Adipocyte (in vitro differentiated cells): ENCODE measurements at regions not wholly inside any gene's neighbourhood (a gene's known extent, or its start where the extent isn't known, plus 50 kb on each side); places are given as distances from the start of the nearest gene placed in this dataset.
"Not testable (repeated sequence)": the region's sequence is repeated elsewhere in the genome, so short reads cannot be mapped to it uniquely, and the experiment has no call there.

Experiments used
- DNase-seq: peaks from one replicate; pipeline ENCODE4 v3.0.0-alpha.2; 2015; ENCODE audit warnings: low read depth
- H3K27me3 ChIP-seq: replicated peaks from 2 replicates; pipeline ENCODE4 v1.7.0; 2013; ENCODE audit warnings: mild to moderate bottlenecking, low read length, moderate library complexity; ENCODE audit not compliant: control insufficient read depth, insufficient read depth
- H3K36me3 ChIP-seq: 2 replicates; pipeline ENCODE4 v1.7.0; 2013; ENCODE audit warnings: low read length, mild to moderate bottlenecking, moderate library complexity; ENCODE audit not compliant: control insufficient read depth, insufficient read depth, severe bottlenecking
- H3K4me1 ChIP-seq: 2 replicates; pipeline ENCODE4 v1.7.0; 2013; ENCODE audit warnings: mild to moderate bottlenecking, low read length, moderate library complexity; ENCODE audit not compliant: control insufficient read depth, insufficient read depth
- H3K4me3 ChIP-seq: 2 replicates; pipeline ENCODE4 v1.7.0; 2013; ENCODE audit warnings: mild to moderate bottlenecking, low read length, moderate library complexity
- H3K9ac ChIP-seq: 2 replicates; pipeline ENCODE4 v1.7.0; 2013; ENCODE audit warnings: mild to moderate bottlenecking, low read length, moderate library complexity
- H3K9me3 ChIP-seq: 2 replicates; pipeline ENCODE4 v1.7.0; 2013; ENCODE audit warnings: mild to moderate bottlenecking, low read length, moderate library complexity; ENCODE audit not compliant: control insufficient read depth

DNA sequence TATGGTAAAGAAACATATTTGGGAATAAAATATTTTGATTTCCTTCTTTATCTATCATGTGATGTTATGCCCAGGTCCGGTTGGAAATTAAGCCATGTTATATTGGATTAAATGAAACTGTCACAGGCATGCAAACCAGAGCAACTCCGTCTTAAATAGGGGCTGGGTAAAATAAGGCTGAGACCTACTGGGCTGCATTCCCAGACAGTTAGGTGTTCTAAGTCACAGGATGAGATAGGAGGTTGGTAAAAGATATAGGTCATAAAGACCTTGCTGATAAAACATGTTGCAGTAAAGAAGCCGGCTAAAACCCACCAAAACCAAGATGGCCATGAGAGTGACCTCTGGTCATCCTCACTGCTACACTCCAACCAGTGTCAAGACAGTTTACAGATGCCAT is 248.6 kb downstream of the SLC4A3 start:
- not testable (repeated sequence) for H3K27me3 ChIP-seq, DNase-seq, H3K4me3 ChIP-seq, H3K9ac ChIP-seq, H3K9me3 ChIP-seq, H3K4me1 ChIP-seq, H3K36me3 ChIP-seq

DNA sequence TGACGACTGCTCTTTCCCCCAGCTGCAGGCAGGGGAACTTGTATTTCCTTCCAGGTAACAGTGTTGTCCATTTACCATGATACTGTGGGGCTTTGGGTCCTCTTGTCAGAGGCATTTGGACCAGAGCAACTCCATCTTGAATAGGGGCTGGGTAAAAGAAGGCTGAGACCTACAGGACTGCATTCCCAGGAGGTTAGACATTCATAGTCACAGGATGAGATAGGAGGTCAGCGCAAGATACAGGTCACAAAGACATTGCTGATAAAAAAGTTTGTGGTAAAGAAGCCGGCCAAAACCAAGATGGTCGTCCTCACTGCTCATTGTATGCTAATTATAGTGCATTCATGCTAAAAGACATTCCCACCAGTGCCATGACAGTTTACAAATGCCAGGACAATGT is 249.5 kb downstream of the SLC4A3 start:
- H3K27me3 ChIP-seq, result peaks cover 5% of the 10 kb centered on the region
- H3K4me3 ChIP-seq, result no peak overlapping the region
- no peaks in the 10 kb centered on the region for H3K9me3 ChIP-seq
- H3K36me3 ChIP-seq, result no peaks in the 10 kb centered on the region
- H3K9ac ChIP-seq, result no peak overlapping the region
- H3K4me1 ChIP-seq, result no peaks in the 10 kb centered on the region
- DNase-seq, result no peak

DNA sequence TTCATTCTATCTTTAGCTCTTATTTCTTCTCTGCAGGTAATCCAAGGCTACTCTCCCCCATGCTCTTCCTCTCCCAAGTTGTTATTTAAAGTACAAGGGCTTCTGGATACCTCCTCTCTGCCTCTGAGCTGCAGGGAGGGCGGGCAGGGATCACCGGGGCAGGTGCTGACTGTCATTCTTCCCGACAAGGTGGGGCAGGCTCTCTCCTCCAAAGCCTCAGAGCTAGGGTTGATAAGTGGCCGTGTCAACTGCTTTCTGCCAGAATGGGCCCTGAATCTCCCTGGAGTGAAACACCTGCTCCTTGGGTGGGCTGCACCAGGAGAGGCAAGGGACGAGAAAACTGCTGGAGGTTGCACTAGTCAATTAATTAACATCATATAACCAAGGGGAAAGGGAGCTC is 250.3 kb downstream of the SLC4A3 start:
- no peaks in the 10 kb centered on the region for H3K9me3 ChIP-seq
- no peak overlapping the region for H3K9ac ChIP-seq
- no peaks in the 10 kb centered on the region for H3K36me3 ChIP-seq
- no peak for DNase-seq
- H3K4me1 ChIP-seq, result no peaks in the 10 kb centered on the region
- H3K27me3 ChIP-seq, result peaks cover 5% of the 10 kb centered on the region
- H3K4me3 ChIP-seq, result no peak overlapping the region

DNA sequence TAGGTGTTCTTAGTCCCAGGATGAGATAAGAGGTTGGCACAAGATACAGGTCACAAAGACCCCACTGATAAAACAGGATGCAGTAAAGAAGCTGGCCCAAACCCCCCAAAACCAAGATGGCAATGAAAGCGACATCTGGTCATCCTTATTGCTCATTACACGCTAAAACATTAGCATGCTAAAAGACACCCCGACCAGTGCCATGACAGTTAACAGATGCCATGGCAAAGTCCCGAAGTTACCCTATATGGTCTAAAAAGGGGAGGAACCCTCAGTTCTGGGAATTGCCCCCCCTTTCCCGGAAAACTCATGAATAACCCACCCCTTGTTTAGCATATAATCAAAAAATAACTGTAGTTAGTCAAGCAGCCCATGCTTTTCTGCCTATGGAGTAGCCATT is 251.1 kb downstream of the SLC4A3 start:
- peaks cover 5% of the 10 kb centered on the region for H3K27me3 ChIP-seq
- H3K36me3 ChIP-seq, result no peaks in the 10 kb centered on the region
- no peak overlapping the region for H3K4me3 ChIP-seq
- H3K9me3 ChIP-seq, result no peaks in the 10 kb centered on the region
- H3K4me1 ChIP-seq, result no peaks in the 10 kb centered on the region
- DNase-seq, result no peak
- H3K9ac ChIP-seq, result no peak overlapping the region

DNA sequence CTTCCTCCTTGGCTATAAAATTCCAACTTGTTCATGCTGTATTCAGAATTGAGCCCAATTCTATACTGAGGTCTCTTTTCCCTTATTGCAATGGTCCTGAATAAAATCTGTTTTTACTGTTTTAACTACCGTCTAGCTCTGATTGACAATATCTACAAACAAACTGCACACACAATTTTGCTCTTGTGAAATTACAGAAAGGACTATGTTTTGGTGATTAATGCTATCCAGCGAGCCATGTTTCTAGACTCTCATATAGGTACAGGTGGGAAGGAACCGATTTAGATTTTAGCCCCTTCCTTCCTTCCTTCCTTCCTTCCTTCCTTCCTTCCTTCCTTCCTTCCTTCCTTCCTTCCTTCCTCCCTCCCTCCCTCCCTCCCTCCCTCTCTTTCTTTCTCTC is 254.4 kb downstream of the SLC4A3 start:
- Histone ChIP-seq H3K4me1 (no peaks in the 10 kb centered on the region), H3K9ac (no peak overlapping the region), H3K9me3 (no peaks in the 10 kb centered on the region), H3K4me3 (no peak overlapping the region), H3K36me3 (no peaks in the 10 kb centered on the region), H3K27me3 (peaks cover 5% of the 10 kb centered on the region)
- DNase-seq, result no peak

DNA sequence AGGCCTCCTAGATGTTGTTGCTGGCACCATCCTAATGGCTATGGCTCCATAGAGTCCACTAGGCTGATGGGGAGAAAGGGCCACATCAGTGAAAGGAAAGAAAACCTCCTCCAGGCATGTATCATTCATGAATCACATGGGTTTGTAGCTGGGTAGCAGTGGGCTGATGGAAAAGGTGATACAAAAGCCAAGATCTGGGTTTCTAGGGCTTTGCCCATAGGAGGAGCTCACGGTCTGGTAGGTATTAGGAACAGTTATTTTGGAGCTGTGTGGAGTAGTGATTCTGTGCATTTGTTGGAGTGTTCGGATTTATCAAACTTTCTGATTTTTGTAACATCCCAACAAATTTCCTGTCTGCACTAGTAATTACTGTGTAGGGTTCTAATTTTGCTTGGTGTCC is 259.2 kb downstream of the SLC4A3 start:
- no peaks in the 10 kb centered on the region for H3K36me3 ChIP-seq
- H3K4me3 ChIP-seq, result no peak overlapping the region
- no peak overlapping the region for H3K9ac ChIP-seq
- no peaks in the 10 kb centered on the region for H3K9me3 ChIP-seq
- H3K4me1 ChIP-seq, result no peaks in the 10 kb centered on the region
- no peaks in the 10 kb centered on the region for H3K27me3 ChIP-seq
- no peak for DNase-seq

DNA sequence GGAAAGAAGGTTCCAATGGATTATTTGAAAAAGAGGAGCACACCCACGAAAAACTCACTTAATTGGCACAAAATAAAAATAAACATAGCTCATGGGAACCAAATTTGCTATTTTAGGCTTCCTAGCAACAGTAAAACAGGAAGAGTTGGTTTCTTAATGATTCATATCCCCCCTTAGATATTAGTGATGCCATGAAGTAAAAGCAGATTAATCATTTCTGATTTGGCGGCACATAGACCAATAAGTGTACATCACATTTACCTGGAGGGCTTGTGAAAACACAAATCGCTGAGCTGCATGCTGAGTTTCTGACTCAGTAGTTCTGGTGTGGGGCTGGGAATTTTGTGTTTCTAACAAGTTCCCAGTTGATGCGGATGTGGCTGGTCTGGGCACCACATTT is 260.4 kb downstream of the SLC4A3 start:
- H3K9me3 ChIP-seq, result no peaks in the 10 kb centered on the region
- no peak for DNase-seq
- no peaks in the 10 kb centered on the region for H3K27me3 ChIP-seq
- no peaks in the 10 kb centered on the region for H3K36me3 ChIP-seq
- H3K4me3 ChIP-seq, result no peak overlapping the region
- H3K4me1 ChIP-seq, result no peaks in the 10 kb centered on the region
- no peak overlapping the region for H3K9ac ChIP-seq

DNA sequence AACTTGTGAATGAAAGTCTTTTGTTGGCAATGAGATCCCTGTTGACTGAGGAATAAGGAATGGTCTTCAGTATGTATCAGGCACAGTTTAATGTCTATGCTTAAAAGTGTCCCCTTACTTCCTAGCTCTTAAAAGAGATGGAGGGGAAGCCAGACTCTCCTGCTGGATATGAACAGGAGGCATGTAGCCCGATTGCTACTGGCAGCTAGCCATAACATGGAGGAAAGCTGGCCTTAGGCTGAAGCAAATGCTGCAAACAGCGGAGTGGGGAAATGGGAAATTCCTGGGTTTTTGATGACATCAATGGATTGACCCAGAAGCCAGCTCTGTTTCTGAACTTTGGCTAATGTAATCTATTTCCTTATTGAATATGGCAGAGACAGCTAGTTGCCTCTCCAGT is 266.1 kb downstream of the SLC4A3 start:
- no peaks in the 10 kb centered on the region for H3K27me3 ChIP-seq
- H3K9me3 ChIP-seq, result no peaks in the 10 kb centered on the region

DNA sequence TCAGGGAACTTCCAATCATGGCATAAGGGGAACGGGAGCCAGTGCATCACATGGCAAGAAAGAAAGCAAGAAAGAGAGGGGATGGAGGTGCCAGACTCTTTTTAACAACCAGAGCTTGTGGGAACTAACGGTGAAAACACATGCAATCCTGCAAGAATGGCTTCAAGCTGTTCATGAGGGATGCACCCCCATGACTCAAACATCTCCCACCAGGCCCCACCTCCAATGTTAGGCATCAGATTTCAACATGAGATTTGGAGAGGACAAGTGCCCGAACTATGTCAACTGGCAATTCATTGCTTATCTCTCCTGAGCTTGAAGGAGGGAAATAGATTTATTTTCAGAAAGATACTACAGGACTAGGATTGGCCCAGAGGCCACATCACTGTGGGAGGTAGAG is 270.0 kb downstream of the SLC4A3 start:
- Histone ChIP-seq H3K9ac (no peak overlapping the region), H3K36me3 (no peaks in the 10 kb centered on the region), H3K9me3 (no peaks in the 10 kb centered on the region), H3K4me3 (no peak overlapping the region), H3K4me1 (no peaks in the 10 kb centered on the region), H3K27me3 (no peaks in the 10 kb centered on the region)
- no peak for DNase-seq

More for the DNA sequence above, 266.1 kb downstream of the SLC4A3 start:
- Histone ChIP-seq H3K36me3 (no peaks in the 10 kb centered on the region), H3K4me1 (no peaks in the 10 kb centered on the region), H3K9ac (no peak overlapping the region), H3K4me3 (no peak overlapping the region)
- no peak for DNase-seq

DNA sequence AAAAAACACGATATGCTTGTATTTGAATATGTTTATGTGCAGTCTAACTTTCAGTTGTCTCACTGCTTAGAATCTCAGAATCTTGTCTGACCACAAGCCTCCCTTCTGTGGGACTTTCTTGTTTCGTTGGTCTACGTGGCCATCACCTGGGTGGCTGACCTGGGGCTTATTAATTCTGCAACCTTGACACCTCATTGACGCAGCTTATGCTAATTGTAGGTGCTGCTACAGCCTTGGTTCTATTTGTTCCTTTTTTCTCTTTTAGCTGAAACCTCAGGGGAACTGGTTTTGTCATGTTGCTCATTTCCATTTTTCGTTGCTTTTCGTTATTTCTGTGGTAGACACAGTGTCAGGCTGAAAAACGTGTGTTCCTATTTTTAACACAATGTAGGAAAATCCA is 273.7 kb downstream of the SLC4A3 start:
- H3K9me3 ChIP-seq, result no peaks in the 10 kb centered on the region
- no peak for DNase-seq
- H3K9ac ChIP-seq, result no peak overlapping the region
- peaks cover 5% of the 10 kb centered on the region for H3K27me3 ChIP-seq
- no peaks in the 10 kb centered on the region for H3K4me1 ChIP-seq
- H3K4me3 ChIP-seq, result no peak overlapping the region
- no peaks in the 10 kb centered on the region for H3K36me3 ChIP-seq

DNA sequence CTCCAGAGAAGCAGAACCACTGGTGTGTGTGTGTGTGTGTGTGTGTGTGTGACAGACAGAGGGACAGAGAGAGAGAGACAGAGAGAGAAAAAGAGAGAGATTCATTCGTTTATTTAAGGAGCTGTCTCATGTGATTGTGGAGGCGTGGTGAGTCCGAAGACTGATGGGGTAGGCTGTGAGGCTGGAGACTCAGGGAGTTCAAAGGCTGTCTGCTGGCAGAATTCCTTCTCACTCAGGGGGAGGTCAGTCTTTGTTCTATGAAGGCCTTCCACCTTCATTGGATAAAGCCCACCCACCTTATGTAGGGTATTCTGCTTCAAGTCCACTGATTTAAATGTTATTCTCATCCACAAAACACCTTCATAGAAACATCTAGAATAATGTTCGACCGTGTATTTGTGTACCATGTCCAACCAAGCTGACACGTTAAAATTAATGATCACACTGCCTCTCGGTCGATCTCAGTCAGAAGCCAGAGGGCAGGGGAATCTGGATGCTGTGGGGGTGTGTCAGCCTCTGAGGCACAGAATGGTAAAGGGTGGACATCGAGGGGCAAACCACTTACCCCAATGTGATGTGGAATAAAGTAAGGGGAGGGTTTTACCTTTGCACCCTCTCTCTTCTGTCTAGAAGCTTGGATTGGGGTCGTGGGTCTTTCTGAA is 275.6 kb downstream of the SLC4A3 start:
- no peaks in the 10 kb centered on the region for H3K9me3 ChIP-seq
- H3K4me3 ChIP-seq, result no peak overlapping the region
- H3K36me3 ChIP-seq, result no peaks in the 10 kb centered on the region
- no peak for DNase-seq
- no peaks in the 10 kb centered on the region for H3K4me1 ChIP-seq
- H3K9ac ChIP-seq, result no peak overlapping the region
- H3K27me3 ChIP-seq, result peaks cover 5% of the 10 kb centered on the region

DNA sequence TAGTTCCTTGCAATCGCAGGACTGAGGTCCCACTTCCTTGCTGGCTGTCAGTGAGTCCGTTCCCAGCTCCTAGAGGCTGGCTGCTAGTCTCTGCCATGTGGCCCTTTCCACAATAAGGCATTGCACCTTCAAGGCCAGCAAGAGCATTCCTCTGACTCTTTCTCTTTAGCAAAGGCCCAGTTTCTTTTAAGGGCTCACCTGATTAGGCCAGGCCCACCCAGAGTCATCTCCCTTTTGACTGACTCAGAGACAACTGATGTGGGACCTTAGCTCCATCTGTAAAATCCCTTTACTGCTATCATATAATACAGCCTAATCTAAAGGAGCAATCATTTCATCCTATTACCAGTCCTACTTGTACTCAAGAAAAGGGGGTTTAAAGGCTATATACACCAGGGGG is 278.2 kb downstream of the SLC4A3 start:
- Histone ChIP-seq H3K4me3 (no peak overlapping the region), H3K9ac (no peak overlapping the region), H3K36me3 (no peaks in the 10 kb centered on the region), H3K4me1 (no peaks in the 10 kb centered on the region), H3K27me3 (peaks cover 5% of the 10 kb centered on the region), H3K9me3 (no peaks in the 10 kb centered on the region)
- no peak for DNase-seq
